Mucosa of rectum (tissue), 2 donors: ENCODE measurements at regions not wholly inside any gene's neighbourhood (a gene's known extent, or its start where the extent isn't known, plus 50 kb on each side); places are given as distances from the start of the nearest gene placed in this dataset.
"Not testable (repeated sequence)": the region's sequence is repeated elsewhere in the genome, so short reads cannot be mapped to it uniquely, and the experiment has no call there.

ENCODE experiments used
- H3K27ac ChIP-seq, 2 donors: one replicate each; pipeline ENCODE4 v1.7.0; 2013; ENCODE audit warnings: inconsistent platforms in 2 of 2, low read depth in 2 of 2, low read length in 2 of 2
- H3K27me3 ChIP-seq, 2 donors: one replicate each; pipeline ENCODE4 v1.7.0; 2013; ENCODE audit warnings: low read length in 2 of 2; ENCODE audit not compliant: control insufficient read depth in 2 of 2, insufficient read depth in 2 of 2
- H3K36me3 ChIP-seq, 2 donors: one replicate each; pipeline ENCODE4 v1.7.0; 2013; ENCODE audit warnings: low read length in 2 of 2; ENCODE audit not compliant: control insufficient read depth in 2 of 2, insufficient read depth in 2 of 2
- H3K4me1 ChIP-seq, 2 donors: one replicate each; pipeline ENCODE4 v1.7.0; 2013; ENCODE audit warnings: low read length in 2 of 2, mild to moderate bottlenecking in 1 of 2; ENCODE audit not compliant: control insufficient read depth in 2 of 2, insufficient read depth in 2 of 2
- H3K4me3 ChIP-seq, 2 donors: one replicate each; pipeline ENCODE4 v1.7.0; 2013; ENCODE audit warnings: low read length in 2 of 2
- H3K9ac ChIP-seq, 2 donors: one replicate each; pipeline ENCODE4 v1.7.0; 2013; ENCODE audit warnings: low read length in 2 of 2, low read depth in 1 of 2, mild to moderate bottlenecking in 1 of 2
- H3K9me3 ChIP-seq, 2 donors: one replicate each; pipeline ENCODE4 v1.7.0; 2013; ENCODE audit warnings: low read length in 2 of 2; ENCODE audit not compliant: control insufficient read depth in 2 of 2
- donor health status: healthy.
- donor health status: Normal muscosa, but diverticular disease.

DNA sequence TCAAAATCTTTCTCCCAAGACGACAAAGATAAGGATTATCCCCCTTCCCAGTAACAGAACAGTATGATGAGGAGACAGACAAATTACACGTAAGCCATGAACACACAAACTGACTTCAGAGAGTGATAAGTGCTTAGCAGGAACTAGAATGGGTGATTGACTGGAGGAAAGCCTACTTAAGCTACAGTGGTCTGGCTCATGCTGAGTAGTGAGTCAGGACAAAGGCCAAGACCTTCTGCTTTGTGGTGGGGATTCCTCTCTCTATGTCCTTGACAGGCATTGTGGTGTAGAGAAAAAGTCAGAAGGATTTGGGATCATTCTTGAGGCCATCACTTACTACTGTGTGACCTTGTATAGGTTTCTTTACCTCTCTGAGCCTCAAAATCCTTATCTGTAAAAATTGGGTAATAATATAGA lies 381.9 kb upstream of the CCL2 start:
- Histone ChIP-seq H3K9me3 (no peaks in the 10 kb centered on the region), H3K4me1 (no peaks in the 10 kb centered on the region), H3K9ac (no peak overlapping the region), H3K4me3 (no peak overlapping the region), H3K27me3 (peaks cover 0 to 3% of the 10 kb centered on the region in 2 donors), H3K27ac (no peak overlapping the region), H3K36me3 (no peaks in the 10 kb centered on the region)

GRCh38 chr17:33874617-33875060 lies 380.4 kb upstream of the CCL2 start:
- peaks cover 0 to 3% of the 10 kb centered on the region in 2 donors for H3K27me3 ChIP-seq
- H3K4me1 ChIP-seq: no peaks in the 10 kb centered on the region
- H3K36me3 ChIP-seq: no peaks in the 10 kb centered on the region
- H3K4me3 ChIP-seq: no peak overlapping the region
- no peak overlapping the region for H3K9ac ChIP-seq
- no peaks in the 10 kb centered on the region for H3K9me3 ChIP-seq
- H3K27ac ChIP-seq: no peak overlapping the region

GRCh38 chr17:33875973-33876372 lies 379.1 kb upstream of the CCL2 start:
- Histone ChIP-seq H3K27ac (no peak overlapping the region), H3K9me3 (no peaks in the 10 kb centered on the region), H3K4me3 (no peak overlapping the region), H3K27me3 (peaks cover 0 to 3% of the 10 kb centered on the region in 2 donors), H3K36me3 (no peaks in the 10 kb centered on the region), H3K4me1 (no peaks in the 10 kb centered on the region), H3K9ac (no peak overlapping the region)

- not testable (repeated sequence) for H3K27me3 ChIP-seq, H3K9ac ChIP-seq, H3K4me1 ChIP-seq, H3K36me3 ChIP-seq, H3K9me3 ChIP-seq, H3K4me3 ChIP-seq, H3K27ac ChIP-seq
Observed at GRCh38 chr17:33882273-33882672, 372.8 kb upstream of the CCL2 start.

GRCh38 chr17:33882677-33883076 lies 372.4 kb upstream of the CCL2 start:
- H3K4me3 ChIP-seq: not testable (repeated sequence)

GRCh38 chr17:33888455-33888854 lies 366.6 kb upstream of the CCL2 start:
- H3K4me3 ChIP-seq: no peak overlapping the region
- no peaks in the 10 kb centered on the region for H3K9me3 ChIP-seq
- H3K36me3 ChIP-seq: no peaks in the 10 kb centered on the region
- H3K27me3 ChIP-seq: no peaks in the 10 kb centered on the region
- no peak overlapping the region for H3K9ac ChIP-seq
- no peak overlapping the region for H3K27ac ChIP-seq
- H3K4me1 ChIP-seq: no peaks in the 10 kb centered on the region

More at GRCh38 chr17:33882677-33883076, 372.4 kb upstream of the CCL2 start:
- not testable (repeated sequence) for H3K36me3 ChIP-seq, H3K9me3 ChIP-seq, H3K9ac ChIP-seq, H3K4me1 ChIP-seq, H3K27ac ChIP-seq, H3K27me3 ChIP-seq

GRCh38 chr17:33889040-33889439 lies 366.0 kb upstream of the CCL2 start:
- no peaks in the 10 kb centered on the region for H3K36me3 ChIP-seq
- no peaks in the 10 kb centered on the region for H3K27me3 ChIP-seq
- H3K4me1 ChIP-seq: no peaks in the 10 kb centered on the region
- no peaks in the 10 kb centered on the region for H3K9me3 ChIP-seq
- no peak overlapping the region for H3K27ac ChIP-seq
- no peak overlapping the region for H3K9ac ChIP-seq
- H3K4me3 ChIP-seq: no peak overlapping the region

DNA sequence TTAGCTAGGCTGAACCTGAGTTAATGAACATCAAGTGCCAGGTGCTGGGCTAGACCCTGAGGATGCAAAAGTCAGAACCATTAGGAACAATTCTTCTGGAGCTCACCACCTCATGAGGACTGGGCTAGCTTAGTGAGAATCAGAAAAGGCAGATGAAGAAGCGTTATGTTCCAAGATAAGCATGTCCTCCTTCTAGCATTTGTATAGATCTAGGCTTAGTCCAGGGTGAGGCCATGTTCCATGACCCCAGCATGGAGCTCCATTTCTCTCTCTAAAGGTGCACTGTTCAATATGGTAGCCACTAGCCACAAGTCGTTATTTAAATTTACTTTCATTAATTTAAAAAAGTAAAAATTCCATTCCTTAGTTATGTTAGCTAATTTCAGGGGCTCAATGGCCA lies 365.3 kb upstream of the CCL2 start:
- H3K4me1 ChIP-seq: no peaks in the 10 kb centered on the region
- H3K36me3 ChIP-seq: no peaks in the 10 kb centered on the region
- H3K9me3 ChIP-seq: no peaks in the 10 kb centered on the region
- no peak overlapping the region for H3K9ac ChIP-seq
- H3K4me3 ChIP-seq: no peak overlapping the region
- H3K27ac ChIP-seq: no peak overlapping the region
- peaks cover 0 to 2% of the 10 kb centered on the region in 2 donors for H3K27me3 ChIP-seq

DNA sequence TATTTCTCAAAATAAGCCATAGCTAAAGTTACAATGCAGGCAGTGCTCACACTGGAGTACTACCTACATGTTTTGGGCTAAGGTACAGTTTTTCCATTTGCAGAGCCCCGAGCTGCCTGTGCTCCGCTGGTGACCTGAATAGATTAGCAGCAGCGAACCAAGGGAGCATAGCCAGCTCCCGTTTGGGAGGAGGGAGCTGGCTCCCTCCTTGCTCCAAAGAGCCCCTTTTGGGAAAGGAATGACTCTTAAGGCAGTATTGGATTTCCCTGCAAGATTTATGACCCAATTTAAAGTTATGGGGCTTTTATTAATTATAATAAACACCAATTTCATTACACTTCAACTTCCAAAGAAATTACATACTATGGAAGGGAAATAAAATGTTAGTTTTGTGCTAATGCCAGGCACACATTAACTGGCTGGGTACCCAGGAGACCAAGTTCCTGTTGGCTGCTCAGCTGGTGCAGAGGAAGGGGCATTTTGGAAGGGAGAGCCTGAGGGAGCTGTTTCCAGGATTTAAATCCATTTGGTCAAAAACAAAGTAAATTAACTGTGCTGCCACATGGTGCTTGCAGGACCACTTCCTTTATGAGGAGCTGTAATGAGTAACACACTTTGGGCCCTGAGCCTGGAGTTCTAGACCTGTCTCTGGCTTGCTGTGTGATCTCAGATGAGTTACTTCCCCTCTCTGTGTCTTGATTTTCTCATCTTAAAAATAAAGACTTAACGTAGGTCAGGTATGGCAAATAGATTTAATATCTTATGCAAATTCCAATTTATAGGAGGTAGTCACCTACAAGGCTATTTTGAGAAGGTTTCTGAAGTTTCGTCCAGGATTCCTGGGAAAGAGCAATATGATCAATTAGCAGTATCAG lies 362.1 kb upstream of the CCL2 start:
- Histone ChIP-seq H3K4me1 (no peaks in the 10 kb centered on the region), H3K9me3 (no peaks in the 10 kb centered on the region), H3K36me3 (no peaks in the 10 kb centered on the region), H3K27ac (no peak overlapping the region), H3K27me3 (peaks cover 0 to 5% of the 10 kb centered on the region in 2 donors), H3K4me3 (no peak overlapping the region), H3K9ac (no peak overlapping the region)

DNA sequence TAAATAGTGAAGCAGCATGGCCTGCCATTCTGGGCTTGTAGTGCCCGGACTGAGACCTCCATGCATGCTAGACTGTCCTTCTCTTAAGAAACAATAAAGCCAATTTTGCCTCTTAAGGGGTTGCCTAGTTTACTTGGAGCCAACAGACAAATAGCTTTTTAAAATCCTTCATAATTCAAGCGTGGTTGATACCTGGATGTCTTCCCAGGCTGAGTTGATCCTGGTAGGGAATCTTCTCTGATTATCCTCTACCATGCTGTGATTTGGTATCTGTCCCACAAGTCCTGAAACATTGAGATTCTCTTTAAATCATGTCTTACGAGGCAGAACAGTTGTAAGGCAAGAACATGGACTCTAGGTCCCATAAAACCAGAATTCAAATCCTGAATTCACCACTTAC lies 359.6 kb upstream of the CCL2 start:
- H3K4me3 ChIP-seq: no peak overlapping the region
- H3K27ac ChIP-seq: no peak overlapping the region
- H3K27me3 ChIP-seq: peaks cover 0 to 5% of the 10 kb centered on the region in 2 donors
- H3K9me3 ChIP-seq: no peaks in the 10 kb centered on the region
- no peaks in the 10 kb centered on the region for H3K36me3 ChIP-seq
- H3K9ac ChIP-seq: no peak overlapping the region
- H3K4me1 ChIP-seq: no peaks in the 10 kb centered on the region
